Thymus (tissue), 11 donors: ENCODE measurements at regions not wholly inside any gene's neighbourhood (a gene's known extent, or its start where the extent isn't known, plus 50 kb on each side); places are given as distances from the start of the nearest gene placed in this dataset.
"Not testable (repeated sequence)": the region's sequence is repeated elsewhere in the genome, so short reads cannot be mapped to it uniquely, and the experiment has no call there.

Experiments used
- DNase-seq, 9 donors: peaks; one replicate each; pipeline ENCODE4 v3.0.0-alpha.2; 2013; ENCODE audit warnings: low spot score in 9 of 9, low read depth in 6 of 9, missing footprints in 1 of 9
- H3K27ac ChIP-seq, 2 donors: one replicate each; pipeline ENCODE4 v1.5.1; 2013; ENCODE audit warnings: control low read depth in 1 of 2, low read depth in 1 of 2, low read length in 1 of 2, mild to moderate bottlenecking in 1 of 2, moderate library complexity in 1 of 2
- H3K27me3 ChIP-seq, 2 donors: one replicate each; pipeline ENCODE4 v1.5.1; 2013; ENCODE audit warnings: low read length in 1 of 2; ENCODE audit not compliant: control insufficient read depth in 2 of 2, insufficient read depth in 1 of 2
- H3K36me3 ChIP-seq, 2 donors: one replicate each; pipeline ENCODE4 v1.5.1; 2013; ENCODE audit warnings: low read length in 1 of 2, mild to moderate bottlenecking in 1 of 2, moderate library complexity in 1 of 2; ENCODE audit not compliant: control insufficient read depth in 2 of 2, insufficient read depth in 2 of 2
- H3K4me1 ChIP-seq, 2 donors: one replicate each; pipeline ENCODE4 v1.5.1; 2013; ENCODE audit warnings: low read length in 2 of 2; ENCODE audit not compliant: control insufficient read depth in 2 of 2, insufficient read depth in 2 of 2
- H3K4me3 ChIP-seq, 2 donors: one replicate each; pipeline ENCODE4 v1.5.1; 2013; ENCODE audit warnings: low read length in 2 of 2, control low read depth in 1 of 2, mild to moderate bottlenecking in 1 of 2
- H3K9me3 ChIP-seq, 2 donors: one replicate each; pipeline ENCODE4 v1.5.1; 2013; ENCODE audit warnings: low read length in 1 of 2, mild to moderate bottlenecking in 1 of 2; ENCODE audit not compliant: control insufficient read depth in 2 of 2, insufficient read depth in 1 of 2
- WGBS: extraction: QIAGEN DNeasy Blood & Tissue Kit; methylation state at CpG from one replicate; pipeline ENCODE4 v1.1.7; 2013; 5-methylcytosine and 5-hydroxymethylcytosine counted together
- donor health status: healthy.

DNA sequence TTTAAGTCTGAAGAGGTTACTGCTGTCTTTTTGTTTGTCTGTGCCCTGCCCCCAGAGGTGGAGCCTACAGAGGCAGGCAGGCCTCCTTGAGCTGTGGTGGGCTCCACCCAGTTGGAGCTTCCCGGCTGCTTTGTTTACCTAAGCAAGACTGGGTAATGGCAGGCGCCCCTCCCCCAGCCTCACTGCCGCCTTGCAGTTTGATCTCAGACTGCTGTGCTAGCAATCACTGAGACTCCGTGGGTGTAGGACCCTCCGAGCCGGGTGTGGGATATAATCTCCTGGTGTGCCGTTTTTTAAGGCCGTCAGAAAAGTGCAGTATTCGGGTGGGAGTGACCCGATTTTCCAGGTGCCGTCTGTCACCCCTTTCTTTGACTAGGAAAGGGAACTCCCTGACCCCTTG is 499.3 kb upstream of the GRAMD2B start:
- not testable (repeated sequence) for H3K9me3 ChIP-seq, H3K36me3 ChIP-seq, H3K27me3 ChIP-seq, H3K27ac ChIP-seq, H3K4me3 ChIP-seq, DNase-seq, H3K4me1 ChIP-seq
- 96% methylated on average over 11 of the region's 11 CpGs for WGBS

DNA sequence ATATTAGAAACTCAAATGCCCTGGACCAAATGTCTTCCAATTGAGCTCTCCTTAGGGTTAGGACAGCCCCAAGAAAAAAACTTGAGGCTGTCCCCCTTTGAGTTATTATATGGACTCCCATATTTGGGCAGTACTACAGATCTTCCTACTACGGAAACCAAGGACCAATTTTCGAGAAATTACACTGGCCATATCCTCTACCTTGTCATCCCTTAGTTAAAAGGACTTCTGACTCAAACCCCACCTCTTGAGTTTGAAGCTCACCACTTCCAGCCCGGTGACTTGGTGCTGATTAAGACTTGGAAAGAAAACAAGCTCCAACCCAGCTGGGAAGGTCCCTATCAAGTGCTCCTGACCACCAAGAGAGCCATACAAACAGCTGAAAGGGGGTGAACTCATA is 497.0 kb upstream of the GRAMD2B start:
- Histone ChIP-seq H3K36me3 (no peaks in the 10 kb centered on the region), H3K27ac (no peak overlapping the region), H3K27me3 (no peaks in the 10 kb centered on the region), H3K4me3 (no peak overlapping the region), H3K4me1 (no peaks in the 10 kb centered on the region), H3K9me3 (peaks cover 0 to 5% of the 10 kb centered on the region in 2 donors)
- no peak for DNase-seq
- WGBS = 86% methylated on average over 3 of the region's 3 CpGs

DNA sequence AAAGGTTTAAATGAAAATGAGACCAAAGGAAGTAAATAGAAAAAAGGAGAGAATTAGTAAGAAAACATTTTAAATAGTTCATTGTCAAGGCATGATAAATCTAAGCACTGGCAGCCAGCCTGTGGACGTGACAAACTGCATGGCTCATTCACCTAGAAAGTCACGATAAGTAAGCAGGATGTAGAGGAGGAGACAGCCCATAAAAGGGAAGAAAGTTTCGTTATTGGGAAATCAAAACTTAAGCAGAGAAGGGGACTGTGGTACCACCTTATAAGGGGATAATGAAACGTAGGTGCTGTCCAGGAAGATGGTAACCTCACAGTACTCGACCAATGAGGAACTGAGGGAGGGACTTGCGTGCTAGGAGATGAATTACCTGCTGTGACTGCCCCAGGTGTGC is 494.5 kb upstream of the GRAMD2B start:
- 84% methylated on average over 6 of the region's 6 CpGs for WGBS
- DNase-seq = no peak
- Histone ChIP-seq H3K4me3 (no peak overlapping the region), H3K36me3 (no peaks in the 10 kb centered on the region), H3K27me3 (no peaks in the 10 kb centered on the region), H3K9me3 (peaks cover 0 to 5% of the 10 kb centered on the region in 2 donors), H3K27ac (no peak overlapping the region), H3K4me1 (no peaks in the 10 kb centered on the region)

DNA sequence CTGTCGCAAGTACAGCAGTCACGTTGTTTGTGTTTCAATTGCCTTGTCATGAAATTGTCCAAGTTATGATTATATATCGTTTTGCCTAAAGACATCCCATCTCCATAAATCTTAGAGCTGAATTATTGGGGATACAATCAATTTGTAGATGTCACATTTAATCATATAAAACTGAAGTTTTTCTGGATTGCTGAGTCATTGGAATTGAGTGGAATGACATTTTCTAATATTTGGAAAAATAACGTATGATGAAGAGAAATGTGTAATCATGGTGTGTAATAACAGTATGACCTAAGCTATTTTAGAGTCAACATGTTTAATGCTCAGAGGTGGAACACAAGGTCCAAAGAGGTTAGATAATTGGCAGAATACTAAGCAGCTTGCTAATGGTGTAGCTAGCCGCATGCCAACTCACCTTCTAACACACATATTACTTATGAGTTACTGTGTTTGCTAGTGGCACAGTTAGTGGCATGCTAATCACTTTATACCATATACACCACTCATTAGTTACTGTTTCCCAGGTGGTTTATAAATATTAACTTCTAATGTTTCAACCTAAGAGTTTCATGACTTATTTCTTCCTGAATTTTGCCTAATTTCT is 473.1 kb upstream of the GRAMD2B start:
- H3K4me1 ChIP-seq = no peaks in the 10 kb centered on the region
- H3K9me3 ChIP-seq = no peaks in the 10 kb centered on the region
- H3K27me3 ChIP-seq = no peaks in the 10 kb centered on the region
- no peak overlapping the region for H3K27ac ChIP-seq
- no peaks in the 10 kb centered on the region for H3K36me3 ChIP-seq
- WGBS = 94% methylated on average over 5 of the region's 5 CpGs
- no peak overlapping the region for H3K4me3 ChIP-seq
- DNase-seq = no peak

DNA sequence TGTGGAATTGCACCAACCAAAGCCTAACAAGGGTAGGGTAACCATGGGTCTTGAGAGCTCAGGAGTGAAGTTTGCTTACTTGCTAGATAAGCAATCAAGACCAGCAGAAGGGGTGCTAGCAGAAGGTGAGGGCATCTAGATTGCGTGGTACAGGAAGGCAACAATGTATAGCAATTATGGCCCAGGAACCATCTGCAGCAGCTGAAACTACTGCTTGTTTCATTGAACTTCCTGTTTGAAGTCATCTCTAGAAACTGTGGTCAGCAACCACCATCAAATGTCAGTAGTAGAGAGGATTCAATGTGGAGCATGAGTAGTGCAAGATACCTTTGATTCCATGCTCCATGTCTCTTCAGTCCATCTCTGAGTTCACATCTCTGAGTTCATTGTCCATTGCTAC is 462.1 kb upstream of the GRAMD2B start:
- Histone ChIP-seq H3K4me1 (no peaks in the 10 kb centered on the region), H3K36me3 (no peaks in the 10 kb centered on the region), H3K27ac (no peak overlapping the region), H3K4me3 (no peak overlapping the region), H3K9me3 (no peaks in the 10 kb centered on the region), H3K27me3 (no peaks in the 10 kb centered on the region)
- WGBS = 52% methylated on average over 1 of the region's 1 CpG
- DNase-seq = peak in 1 of 9 donors; percentile 1

DNA sequence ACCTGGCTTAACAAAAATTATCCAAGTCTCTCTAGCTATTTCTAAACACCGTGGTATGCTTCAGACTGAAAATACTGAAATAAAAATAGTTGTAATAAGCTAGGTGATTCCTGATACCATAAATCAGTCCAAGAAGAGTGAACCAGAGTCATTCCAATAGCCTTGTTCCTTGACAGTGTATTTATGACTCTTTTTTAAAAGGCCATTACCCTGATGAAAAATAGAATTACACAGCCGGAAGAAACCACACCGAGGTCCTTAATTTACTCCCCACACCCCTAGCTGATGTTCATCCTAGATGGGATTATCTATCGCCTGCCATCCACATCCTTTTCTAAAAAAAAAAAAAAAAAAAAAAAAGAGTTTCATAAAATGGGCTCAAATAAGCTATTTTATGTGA is 457.6 kb upstream of the GRAMD2B start:
- Histone ChIP-seq H3K4me3 (no peak overlapping the region), H3K36me3 (no peaks in the 10 kb centered on the region), H3K27me3 (no peaks in the 10 kb centered on the region), H3K9me3 (no peaks in the 10 kb centered on the region), H3K4me1 (no peaks in the 10 kb centered on the region), H3K27ac (no peak overlapping the region)
- no peak for DNase-seq
- 97% methylated on average over 4 of the region's 4 CpGs for WGBS

DNA sequence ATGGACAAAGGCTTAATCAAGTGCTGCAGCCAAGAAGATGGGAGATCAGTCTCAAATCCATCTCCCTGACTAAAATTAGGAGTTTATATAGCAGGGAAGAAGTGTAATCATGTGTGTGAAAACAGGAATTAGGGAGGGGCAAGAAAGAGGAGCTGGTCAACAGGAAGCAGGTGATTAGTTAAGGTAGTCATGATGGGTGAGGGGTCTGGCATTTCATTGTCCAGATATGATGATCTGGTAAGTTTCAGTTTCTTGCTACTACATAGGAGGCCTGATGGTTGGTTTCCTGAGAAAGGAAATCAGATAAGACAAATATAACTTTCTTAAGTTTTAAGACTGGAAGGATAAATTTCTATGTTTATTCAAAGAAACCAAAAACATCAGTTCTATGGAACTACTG is 455.6 kb upstream of the GRAMD2B start:
- Histone ChIP-seq H3K27me3 (no peaks in the 10 kb centered on the region), H3K36me3 (no peaks in the 10 kb centered on the region), H3K9me3 (no peaks in the 10 kb centered on the region), H3K4me1 (no peaks in the 10 kb centered on the region), H3K4me3 (no peak overlapping the region), H3K27ac (no peak overlapping the region)
- no peak for DNase-seq

DNA sequence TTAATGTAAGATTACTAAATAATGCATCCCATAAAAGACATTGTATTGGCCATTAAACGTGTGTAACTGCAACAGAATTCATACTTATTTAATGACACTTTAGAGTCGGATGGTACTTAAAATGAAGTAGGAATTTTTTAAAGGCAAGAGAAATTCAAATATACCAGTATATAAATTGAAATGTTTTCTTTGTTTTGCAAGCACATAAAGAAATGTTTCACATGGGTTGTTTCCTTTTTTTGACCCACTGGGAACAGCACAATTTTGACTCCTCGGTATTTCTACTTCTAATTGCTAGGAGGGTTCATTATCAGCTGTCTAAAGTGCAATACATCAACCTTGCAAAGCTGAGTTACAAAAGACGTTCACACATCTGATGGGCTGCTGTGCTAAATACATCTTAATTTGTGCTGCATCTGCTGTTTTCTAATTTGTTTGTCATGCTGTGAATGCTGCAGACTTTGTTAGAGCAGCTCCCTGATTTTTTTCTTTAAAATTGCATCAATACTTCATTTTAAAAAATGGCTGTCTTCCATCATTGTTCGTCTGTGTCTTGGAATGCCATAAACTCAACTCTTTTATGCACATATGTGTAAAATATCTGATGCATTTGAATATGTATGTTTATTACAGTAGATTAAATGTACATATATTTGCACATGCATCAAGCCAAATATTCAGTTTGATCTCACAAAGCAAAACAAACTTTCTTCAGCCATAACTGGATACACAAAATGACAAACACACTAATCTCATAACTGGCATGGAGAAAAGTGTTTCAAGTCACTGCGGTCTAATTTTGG is 454.0 kb upstream of the GRAMD2B start:
- 92% methylated on average over 6 of the region's 6 CpGs for WGBS
- no peaks in the 10 kb centered on the region for H3K27me3 ChIP-seq
- no peaks in the 10 kb centered on the region for H3K9me3 ChIP-seq
- no peak overlapping the region for H3K4me3 ChIP-seq
- no peak overlapping the region for H3K27ac ChIP-seq
- no peaks in the 10 kb centered on the region for H3K36me3 ChIP-seq
- no peak for DNase-seq
- H3K4me1 ChIP-seq = no peaks in the 10 kb centered on the region

DNA sequence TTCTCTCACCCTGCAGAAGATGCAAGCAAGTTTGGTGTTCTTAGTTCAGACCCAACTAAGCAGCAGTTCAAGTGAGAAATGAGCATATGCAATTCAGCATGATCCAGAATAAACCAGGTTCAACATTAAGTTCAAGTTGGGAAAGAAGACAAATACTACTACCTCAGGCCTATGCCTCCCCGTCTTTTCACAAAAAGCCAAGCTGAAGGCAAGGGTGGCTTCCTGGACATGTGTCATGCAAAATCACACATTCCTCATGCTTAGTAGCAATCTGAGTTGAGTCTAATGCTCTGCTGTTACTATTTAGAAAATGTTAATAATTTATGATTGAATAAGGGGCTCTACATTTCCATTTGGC is 453.4 kb upstream of the GRAMD2B start:
- Histone ChIP-seq H3K27me3 (no peaks in the 10 kb centered on the region), H3K4me1 (no peaks in the 10 kb centered on the region), H3K27ac (no peak overlapping the region), H3K36me3 (no peaks in the 10 kb centered on the region), H3K4me3 (no peak overlapping the region), H3K9me3 (no peaks in the 10 kb centered on the region)
- 96% methylated on average over 1 of the region's 1 CpG for WGBS
- no peak for DNase-seq
